Limb (tissue), 2 donors: ENCODE measurements at regions not wholly inside any gene's neighbourhood (a gene's known extent, or its start where the extent isn't known, plus 50 kb on each side); places are given as distances from the start of the nearest gene placed in this dataset.
"Not testable (repeated sequence)": the region's sequence is repeated elsewhere in the genome, so short reads cannot be mapped to it uniquely, and the experiment has no call there.

ENCODE experiments used
- DNase-seq, 2 donors: peaks; one replicate each; pipeline ENCODE4 v3.0.0-alpha.2; 2016; ENCODE audit errors: extremely low spot score in 2 of 2

DNA sequence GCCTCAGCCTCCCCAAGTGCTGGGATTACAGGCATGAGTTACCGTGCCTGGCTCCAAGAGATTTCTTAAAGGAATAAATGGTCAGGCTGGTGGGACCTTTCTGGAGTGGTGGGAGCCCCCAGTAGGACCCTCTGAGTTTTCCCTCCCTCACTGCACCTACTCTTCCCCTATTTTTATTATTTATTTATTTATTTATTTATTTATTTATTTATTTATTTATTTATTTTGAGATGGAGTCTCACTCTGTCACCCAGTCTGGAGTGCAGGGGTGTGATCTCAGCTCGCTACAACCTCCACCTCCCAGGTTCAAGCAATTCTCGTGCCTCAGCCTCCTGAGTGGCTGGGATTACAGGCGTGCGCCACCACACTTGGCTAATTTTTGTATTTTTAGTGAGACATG lies 678.2 kb downstream of the TYW1 start:
- DNase-seq, result not testable (repeated sequence)

DNA sequence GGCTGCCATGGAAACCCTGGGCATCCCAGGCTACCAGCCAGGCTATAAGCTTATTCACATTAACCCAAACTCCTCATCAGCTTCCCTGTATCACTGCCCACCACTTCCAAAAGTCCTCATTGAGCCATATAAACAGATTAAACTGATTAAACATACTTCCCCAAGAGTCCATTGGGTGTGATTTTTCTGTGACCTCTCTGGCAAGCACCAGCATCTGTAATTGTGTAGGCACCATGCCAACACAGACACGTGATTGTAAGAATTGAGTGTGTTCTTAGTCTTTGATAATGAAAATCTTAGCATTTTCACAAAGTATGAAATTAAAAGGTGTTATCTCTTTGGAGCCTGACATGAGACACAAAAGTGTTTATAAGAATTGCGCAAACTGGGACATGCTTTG lies 679.3 kb downstream of the TYW1 start:
- DNase-seq, result no peak

DNA sequence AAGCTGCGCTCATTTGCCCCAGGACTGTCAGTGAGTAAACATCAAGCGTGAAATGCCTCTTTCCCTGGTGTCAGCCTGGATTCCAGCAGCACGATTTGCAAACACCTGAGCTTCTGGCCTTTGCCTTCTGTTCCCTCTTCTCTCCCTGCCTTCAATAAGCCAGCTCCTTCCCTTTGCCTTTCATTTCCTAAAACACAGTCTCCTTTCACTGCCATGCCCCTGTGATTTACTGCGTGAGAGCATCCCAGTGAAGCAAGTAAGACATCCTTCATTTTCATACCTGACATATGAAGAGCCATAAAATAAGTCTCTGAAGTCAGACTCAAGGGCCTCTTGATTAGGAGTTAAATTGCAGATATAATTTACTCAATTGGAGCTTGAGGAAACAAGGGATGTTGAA lies 681.8 kb downstream of the TYW1 start:
- no peak for DNase-seq

DNA sequence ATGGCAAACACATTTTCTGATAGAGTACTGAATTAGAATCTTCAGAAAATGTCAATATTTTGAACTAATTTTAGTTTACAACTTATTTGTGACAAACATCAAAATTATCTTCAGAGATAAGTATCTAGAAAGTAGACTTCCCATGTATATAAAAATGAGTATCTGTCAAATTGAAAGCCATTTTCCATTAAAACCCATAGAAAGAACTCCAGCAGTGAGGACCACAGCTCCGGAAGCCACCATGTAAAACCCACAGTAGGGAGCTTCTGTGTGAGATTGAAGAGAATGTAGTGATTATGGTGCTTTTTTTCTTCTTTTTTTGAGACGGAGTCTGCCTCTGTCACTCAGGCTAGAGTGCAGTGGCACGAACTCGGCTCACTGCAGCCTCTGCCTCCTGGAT lies 687.0 kb downstream of the TYW1 start:
- no peak for DNase-seq

DNA sequence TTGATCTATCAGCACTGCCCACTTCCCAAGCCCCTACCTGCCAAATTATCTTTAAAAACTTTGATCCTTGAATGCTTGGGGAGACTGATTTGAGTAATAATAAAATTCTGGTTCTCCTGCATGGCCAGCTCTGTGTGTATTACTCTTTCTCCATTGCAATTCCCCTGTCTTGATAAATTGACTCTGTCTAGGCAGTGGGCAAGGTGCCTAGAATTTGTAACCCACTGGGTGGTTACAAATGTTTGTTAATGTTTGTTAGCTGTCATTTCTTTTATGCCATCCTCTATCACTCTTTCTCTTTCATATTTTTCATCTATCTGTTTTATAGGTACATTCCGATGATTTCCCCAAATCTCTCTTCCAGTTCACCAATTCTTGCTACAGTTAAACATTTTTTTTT lies 694.1 kb downstream of the TYW1 start:
- no peak for DNase-seq

DNA sequence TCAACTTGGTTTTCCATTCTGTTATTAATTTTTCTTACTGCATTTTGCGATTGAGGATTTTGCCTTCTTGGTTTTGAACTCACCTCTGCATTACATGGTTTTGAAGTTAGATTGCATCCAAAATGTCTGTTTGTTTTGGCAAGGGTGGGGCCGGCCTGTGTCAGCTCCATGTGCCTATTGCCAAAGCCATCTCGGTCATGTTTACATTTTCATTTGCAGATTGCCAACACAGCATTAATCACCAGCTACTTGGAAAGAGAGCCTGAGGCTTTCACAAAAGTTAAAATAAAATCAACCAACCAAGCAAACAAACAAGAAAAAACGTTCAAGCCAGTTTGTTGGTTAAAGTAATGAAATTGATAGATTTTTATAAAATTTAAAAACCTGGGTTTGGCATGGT lies 695.8 kb downstream of the TYW1 start:
- no peak for DNase-seq

DNA sequence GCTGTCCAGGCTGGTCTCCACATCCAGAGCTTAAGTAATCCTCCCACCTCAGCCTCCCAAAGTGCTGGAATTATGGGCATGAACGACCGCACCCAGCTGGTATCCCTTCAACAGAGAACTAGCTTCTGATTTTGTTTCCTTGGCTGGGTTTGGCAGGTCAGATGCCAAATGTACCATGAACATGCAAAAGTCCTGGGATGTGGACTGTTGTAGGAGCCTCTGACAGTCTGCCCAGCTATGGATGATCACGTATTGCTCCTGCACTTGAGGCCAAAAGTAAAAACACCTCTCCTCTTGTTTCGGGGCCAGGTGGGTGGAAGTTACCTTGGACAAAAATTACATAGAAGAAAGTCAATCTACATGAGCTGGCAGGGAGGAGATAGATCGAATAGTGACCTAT lies 699.5 kb downstream of the TYW1 start:
- DNase-seq, result no peak

DNA sequence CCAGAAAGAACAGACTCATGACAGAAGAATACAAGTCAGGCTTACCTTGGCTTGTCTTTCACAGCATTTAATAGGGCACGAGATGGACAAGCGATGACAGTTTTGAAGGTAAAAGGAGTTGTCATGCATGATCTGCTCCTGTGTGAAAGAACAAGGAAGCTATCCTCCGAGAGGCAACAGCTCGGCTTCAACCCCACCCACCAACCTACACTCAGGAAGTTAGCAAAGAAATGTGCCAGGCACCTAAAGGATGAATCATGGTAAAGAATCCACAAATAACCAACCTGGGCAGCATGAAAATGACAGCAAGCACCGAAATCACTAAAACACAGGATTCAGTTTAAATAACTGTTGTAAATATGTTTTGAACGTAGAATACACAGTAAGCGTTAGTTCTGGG lies 700.2 kb downstream of the TYW1 start:
- no peak for DNase-seq

DNA sequence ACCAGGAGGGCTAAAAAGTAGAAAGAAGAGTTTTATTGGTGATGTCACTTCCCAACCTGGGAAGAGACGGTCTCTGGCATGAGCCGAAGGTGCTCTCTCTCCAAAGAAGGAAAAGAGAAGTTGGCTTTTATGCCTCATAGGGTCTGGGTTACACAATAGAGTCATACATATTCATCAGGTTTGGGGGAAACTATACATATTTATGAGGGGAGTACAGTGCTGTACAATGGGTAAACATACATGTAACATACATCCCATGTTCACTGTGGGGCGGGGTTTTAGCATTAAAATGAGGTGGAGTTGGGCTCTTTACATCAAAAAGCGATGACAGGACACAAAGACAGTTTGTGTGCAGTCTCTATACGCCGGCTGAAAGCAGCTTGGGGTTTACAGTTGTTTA lies 701.7 kb downstream of the TYW1 start:
- no peak for DNase-seq

DNA sequence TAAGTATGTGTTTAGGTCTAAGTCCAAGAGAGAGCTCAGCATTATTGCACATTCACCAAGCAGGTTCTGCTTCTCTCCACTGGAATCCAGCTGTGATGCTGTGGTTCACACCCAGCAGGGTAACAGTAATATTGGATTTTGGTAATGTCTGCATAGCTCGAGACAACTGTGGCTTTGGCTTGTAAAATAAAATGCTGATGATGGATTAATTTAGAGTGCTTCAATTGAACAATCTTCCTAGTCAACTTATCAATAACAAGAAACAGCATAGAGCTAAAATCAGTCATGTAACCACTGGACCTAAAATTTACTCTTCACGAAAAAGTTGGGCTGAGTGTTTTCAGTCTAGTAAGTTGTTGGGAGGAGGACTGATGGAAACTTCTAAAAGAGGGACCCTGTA lies 709.2 kb downstream of the TYW1 start:
- no peak for DNase-seq

DNA sequence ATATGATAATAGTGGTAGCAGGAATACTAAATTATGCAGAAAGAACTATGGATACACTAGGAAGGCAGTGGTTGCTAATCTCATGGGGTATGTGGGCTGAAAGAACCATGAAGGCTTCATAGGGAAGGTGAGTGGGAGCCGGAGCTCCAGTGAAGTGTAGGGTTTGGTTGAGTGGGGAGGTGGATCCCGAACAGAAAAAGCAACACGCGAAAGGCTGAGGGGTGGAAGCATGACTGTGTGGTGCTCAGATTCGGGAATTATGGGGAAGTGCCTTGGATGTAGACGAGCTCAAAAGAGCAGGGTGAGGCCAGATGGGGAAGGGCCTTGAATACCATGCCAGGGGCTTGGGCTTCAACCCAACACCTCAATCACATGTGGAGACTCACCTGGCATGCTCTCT lies 715.1 kb downstream of the TYW1 start:
- DNase-seq, result no peak

DNA sequence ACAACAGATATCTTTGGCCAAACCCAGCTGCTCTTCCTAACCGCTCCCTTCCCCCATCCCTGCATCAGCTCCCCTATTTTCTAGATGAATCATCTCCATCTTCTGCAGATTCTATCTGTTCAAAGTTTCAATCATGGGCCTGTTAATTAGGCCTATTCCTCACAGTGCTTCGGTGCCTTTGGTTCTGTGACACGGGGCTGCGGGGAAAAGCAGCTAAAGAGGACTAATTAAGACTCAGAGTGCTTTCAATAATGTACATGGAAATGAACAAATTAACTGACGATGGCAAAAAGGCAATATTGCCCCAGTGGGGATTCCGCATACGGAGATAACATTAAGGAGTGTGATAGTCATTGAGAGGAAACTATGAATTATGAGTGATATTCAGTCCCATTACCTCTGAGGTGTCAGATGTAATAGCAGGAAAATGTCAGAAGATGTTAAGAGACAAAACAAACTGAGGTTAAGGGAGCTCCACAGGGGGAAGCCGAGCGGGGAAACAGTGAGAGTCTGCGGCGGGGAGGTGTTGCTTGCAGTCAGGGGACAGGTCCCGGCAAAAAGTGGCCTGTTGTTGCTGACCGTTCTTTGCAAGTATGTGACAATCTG lies 716.9 kb downstream of the TYW1 start:
- DNase-seq, result peak in 1 of 2 donors; percentile 29

DNA sequence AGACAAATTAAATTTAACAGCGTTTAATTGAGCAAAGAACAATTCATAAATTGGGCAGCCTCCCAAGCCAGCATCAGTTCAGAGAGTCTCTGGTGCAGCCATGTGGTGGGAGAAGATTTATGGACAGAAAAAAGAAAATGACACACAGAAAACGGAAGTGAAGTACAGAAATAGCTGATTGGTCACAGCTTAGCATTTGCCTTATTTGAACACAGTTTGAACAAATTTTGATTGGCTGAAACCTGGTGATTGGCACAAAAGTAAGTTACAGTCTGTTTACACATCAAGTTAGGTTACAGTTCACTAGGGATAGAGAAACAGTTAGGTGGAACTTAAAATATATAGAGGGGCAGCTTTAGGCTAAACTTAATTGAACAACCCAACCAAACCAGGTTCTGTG lies 720.1 kb downstream of the TYW1 start:
- peak in 1 of 2 donors; percentile 16 for DNase-seq

DNA sequence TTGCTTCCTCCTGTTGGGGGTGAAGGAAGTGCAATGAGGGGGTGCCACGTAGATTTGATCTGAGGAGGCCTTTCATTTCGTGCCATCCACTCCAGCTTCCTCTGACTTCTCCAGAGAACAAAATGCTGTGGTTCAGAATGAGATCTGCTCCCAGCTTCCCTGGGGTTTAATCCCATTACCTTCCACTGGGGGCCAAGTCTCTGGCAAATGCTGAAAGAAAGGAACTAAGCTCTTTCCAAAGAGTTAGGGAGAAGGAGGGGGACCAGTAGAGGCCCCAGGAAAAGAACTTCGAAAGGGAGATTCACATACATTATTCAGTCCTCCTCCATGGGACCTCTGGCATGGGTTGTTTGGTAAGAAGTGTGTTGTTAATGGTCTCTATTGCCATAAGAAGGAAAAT lies 727.0 kb downstream of the TYW1 start:
- no peak for DNase-seq

DNA sequence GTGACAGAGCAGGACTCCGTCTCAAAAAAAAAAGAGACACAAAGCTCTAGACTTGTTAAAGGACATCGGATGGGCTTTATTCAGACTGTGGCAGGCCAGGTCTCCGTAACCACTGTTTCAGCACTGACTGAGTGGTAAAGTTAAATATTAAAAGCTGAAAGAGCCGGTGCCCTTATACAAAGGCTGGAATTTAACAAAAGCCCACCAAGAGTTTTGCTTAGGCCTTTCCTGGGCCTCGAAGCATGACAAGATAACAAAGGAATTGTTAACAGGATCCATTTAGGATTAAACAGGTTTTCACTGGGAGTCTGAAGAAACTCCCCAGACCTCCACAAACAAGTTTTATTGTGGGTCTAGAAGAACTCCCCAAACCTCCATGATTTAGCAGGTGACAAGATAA lies 727.8 kb downstream of the TYW1 start:
- no peak for DNase-seq

DNA sequence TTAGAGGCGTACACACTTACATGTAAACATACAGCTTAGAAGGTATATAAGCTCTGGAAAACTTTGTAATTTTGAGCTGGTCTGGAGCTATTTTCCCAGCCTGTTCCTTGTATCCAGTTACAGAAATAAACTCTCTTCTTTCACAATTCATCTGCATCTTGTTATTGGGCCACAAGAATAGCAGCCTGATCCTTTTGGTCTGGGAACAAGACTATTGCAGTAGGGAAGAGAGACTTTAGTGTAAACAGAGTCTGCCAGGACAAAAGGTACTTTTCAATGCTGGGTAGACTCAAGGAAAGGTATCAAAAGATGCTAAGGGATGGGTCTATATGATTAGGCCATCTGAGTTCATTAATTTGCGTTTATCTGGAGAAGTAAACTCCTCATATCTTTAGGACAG lies 728.3 kb downstream of the TYW1 start:
- DNase-seq, result no peak

DNA sequence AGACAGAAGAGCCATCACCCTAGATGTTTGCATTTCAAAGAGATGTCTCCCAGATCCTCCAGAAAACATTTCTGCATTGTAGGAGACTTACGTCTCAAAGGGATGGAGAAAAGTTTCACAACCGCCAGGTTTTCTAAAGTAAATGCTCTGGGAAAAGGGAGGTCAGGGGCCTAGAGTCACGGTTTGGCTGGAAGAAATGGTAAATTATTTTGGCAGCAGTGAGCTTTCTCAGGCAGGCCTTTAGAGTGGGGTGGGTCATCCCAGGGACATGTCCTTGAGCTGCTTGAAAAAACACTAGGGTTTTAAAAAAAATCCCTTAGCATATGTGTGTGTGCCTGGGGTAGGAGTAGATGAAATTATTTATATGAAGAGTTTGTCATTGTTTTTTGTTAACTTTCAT lies 728.8 kb downstream of the TYW1 start:
- DNase-seq, result no peak

DNA sequence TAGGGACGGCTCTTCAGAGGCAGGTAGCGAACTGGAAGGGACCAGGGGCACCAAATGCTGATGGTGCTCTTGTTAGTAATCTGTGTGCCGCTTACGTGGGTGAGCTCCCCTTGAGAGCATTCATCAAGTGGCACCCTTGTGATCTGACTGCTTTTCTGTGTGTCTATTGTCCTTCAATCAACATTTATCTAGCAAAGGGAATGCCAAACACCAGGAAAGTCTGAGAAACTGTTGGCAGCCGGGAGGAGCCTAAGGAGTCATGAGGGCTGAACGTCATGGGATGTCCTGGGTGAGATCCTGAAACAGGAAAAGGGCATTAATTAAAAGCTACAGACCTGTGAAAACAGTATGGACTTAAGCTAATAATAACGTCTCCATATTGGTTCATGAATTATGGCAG lies 733.1 kb downstream of the TYW1 start:
- no peak for DNase-seq

DNA sequence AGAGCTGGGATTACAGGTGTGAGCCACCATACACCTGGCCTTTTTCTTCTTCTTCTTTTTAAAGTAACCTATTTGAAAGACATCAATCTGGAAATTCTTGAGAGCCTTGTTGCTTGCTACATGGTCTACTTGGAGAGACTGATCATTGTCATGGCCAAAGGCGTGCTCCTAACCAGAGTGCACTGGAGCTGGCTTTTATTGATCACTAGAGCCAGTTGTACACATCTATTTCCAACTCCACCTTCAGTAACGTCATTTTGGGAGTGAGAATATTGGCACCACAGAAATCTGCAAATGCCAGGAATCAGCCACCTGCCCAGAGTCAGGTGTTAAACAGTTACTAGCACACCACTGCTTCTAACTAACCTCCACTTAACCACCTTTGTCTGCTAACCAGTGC lies 735.1 kb downstream of the TYW1 start:
- no peak for DNase-seq

DNA sequence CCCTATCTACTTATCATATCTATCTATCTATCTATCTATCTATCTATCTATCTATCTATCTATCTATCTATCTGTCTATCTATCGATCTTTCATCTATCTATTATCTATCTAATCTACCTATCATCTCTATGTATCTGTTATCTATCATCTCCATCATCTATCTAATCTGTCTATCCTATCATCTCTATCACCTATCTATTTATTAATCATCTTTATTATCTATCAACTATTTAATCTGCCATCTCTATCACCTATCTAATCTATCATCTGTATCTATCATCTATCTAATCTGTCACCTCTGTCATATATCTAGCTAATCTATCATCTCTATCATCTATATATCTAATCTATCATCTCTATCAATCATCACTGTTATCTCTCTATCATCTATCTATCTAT lies 736.3 kb downstream of the TYW1 start:
- DNase-seq, result no peak

DNA sequence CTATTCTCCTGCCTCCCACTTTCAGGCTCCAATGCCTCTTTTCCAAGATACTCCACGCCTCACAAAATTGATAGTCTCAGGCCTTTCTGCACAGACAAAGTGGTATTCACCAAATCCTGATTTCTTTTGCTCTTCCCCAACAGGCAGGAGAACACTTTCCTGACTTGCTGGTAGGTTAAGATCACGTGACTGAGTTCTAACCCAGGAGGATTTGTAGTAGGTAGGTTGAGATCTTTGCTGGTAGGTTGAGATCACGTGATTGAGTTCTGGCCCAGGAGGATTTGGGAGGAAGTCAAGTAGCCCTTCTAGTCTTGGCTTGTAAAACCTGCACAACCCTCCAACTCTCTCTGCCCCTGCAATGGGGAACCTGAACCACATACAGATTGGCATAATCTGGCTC lies 741.5 kb downstream of the TYW1 start:
- no peak for DNase-seq

DNA sequence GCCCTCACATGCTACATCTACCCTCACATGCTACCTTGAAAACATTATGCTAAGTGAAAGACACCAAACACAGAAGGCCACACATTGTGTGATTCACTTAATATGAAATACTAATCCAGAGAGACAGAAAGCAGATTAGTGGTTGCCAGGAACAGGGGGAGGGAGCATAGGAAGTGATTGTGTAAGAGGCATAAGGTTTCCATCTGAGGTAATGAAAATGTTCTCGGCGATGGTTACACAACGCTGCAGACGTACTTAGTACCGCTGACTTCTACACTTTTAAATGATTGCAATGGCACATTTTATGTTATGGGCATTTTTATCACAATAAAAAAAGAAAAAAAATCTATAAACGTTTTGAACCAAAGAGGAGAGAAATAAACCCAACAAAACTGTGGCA lies 742.3 kb downstream of the TYW1 start:
- DNase-seq, result peak in 1 of 2 donors; percentile 24

DNA sequence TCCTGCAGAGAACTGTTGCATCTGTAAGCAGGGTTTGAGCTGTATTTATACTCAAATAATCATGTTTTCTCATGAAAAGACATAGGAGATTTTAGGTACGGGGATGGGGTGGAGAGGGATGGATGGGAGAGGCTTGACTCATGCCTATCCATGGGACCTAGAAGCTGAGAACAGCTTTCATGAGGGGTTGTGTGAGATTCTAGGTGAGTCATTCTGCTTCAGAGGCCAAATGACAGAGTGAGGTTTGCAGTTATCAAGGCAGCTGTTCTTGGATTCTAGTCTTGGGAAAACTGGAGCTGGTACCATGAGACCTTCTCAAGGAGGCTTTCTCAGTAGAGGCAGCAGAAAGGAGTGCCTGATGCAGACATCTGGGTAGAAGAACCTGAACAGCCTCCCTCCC lies 746.9 kb downstream of the TYW1 start:
- no peak for DNase-seq

DNA sequence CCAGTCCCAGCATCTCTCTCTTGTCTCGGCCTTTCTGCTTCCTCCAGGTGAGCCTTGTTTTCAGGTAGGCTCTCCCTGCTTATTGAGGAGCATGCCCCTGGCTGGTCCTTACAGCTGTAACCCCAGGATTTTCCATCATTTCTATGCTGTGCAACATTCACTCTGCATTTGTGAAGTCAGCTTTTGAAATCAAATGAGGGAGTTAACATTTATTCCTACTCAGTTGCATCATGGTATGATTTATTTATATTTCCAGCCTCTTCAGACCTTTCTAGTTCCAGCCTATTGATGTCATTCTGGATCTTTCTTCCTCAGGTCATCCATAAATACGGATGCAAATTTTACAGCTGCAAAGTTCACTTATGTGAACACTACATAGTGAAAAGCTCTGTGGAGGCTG lies 755.6 kb downstream of the TYW1 start:
- no peak for DNase-seq
